ENCODE measurements at regions not wholly inside any gene's neighbourhood (a gene's known extent, or its start where the extent isn't known, plus 50 kb on each side); places are given as distances from the start of the nearest gene placed in this dataset.

GRCh38 chr2:136715146-136715545 is 50.2 kb upstream of the THSD7B start:
- Mint-ChIP-seq H3K27ac (ENCODE audit: unreplicated experiment) (no peak overlapping the region), H3K4me1 (ENCODE audit: unreplicated experiment) (no peaks in the 10 kb centered on the region), H3K9me3 (ENCODE audit: unreplicated experiment) (no peaks in the 10 kb centered on the region), H3K4me3 (ENCODE audit: unreplicated experiment) (no peak overlapping the region), H3K27me3 (ENCODE audit: unreplicated experiment) (no peaks in the 10 kb centered on the region), H3K36me3 (ENCODE audit: low read depth, unreplicated experiment) (no peaks in the 10 kb centered on the region)
- DNase-seq (ENCODE audit: low spot score) = no peak
- no peak for TF ChIP-seq CTCF (IDR thresholded peaks at IDR 0.05; ENCODE audit: unreplicated experiment)

- no peaks in the 10 kb centered on the region for H3K9me3 Mint-ChIP-seq (ENCODE audit: unreplicated experiment)
- DNase-seq (ENCODE audit: low spot score) = no peak
- no peak overlapping the region for H3K27ac Mint-ChIP-seq (ENCODE audit: unreplicated experiment)
- H3K36me3 Mint-ChIP-seq (ENCODE audit: low read depth, unreplicated experiment) = no peaks in the 10 kb centered on the region
- no peaks in the 10 kb centered on the region for H3K4me1 Mint-ChIP-seq (ENCODE audit: unreplicated experiment)
- H3K4me3 Mint-ChIP-seq (ENCODE audit: unreplicated experiment) = no peak overlapping the region
- no peaks in the 10 kb centered on the region for H3K27me3 Mint-ChIP-seq (ENCODE audit: unreplicated experiment)
- no peak for TF ChIP-seq CTCF (IDR thresholded peaks at IDR 0.05; ENCODE audit: unreplicated experiment)
These were observed 50.8 kb upstream of the THSD7B start for GRCh38 chr2:136714452-136714951.

- TF ChIP-seq CTCF (IDR thresholded peaks at IDR 0.05; ENCODE audit: unreplicated experiment) = no peak
- Mint-ChIP-seq H3K36me3 (ENCODE audit: low read depth, unreplicated experiment) (no peaks in the 10 kb centered on the region), H3K27me3 (ENCODE audit: unreplicated experiment) (no peaks in the 10 kb centered on the region), H3K9me3 (ENCODE audit: unreplicated experiment) (no peaks in the 10 kb centered on the region), H3K27ac (ENCODE audit: unreplicated experiment) (no peak overlapping the region), H3K4me1 (ENCODE audit: unreplicated experiment) (no peaks in the 10 kb centered on the region), H3K4me3 (ENCODE audit: unreplicated experiment) (no peak overlapping the region)
- DNase-seq (ENCODE audit: low spot score) = no peak
These were observed 51.6 kb upstream of the THSD7B start for GRCh38 chr2:136713739-136714138.

GRCh38 chr2:136705336-136705735 is 60.0 kb upstream of the THSD7B start:
- peaks cover 5% of the 10 kb centered on the region for H3K27me3 Mint-ChIP-seq (ENCODE audit: unreplicated experiment)
- no peak for TF ChIP-seq CTCF (IDR thresholded peaks at IDR 0.05; ENCODE audit: unreplicated experiment)
- H3K4me3 Mint-ChIP-seq (ENCODE audit: unreplicated experiment) = no peak overlapping the region
- no peak overlapping the region for H3K27ac Mint-ChIP-seq (ENCODE audit: unreplicated experiment)
- no peaks in the 10 kb centered on the region for H3K36me3 Mint-ChIP-seq (ENCODE audit: low read depth, unreplicated experiment)
- H3K4me1 Mint-ChIP-seq (ENCODE audit: unreplicated experiment) = no peaks in the 10 kb centered on the region
- H3K9me3 Mint-ChIP-seq (ENCODE audit: unreplicated experiment) = no peaks in the 10 kb centered on the region
- no peak for DNase-seq (ENCODE audit: low spot score)

- TF ChIP-seq CTCF (IDR thresholded peaks at IDR 0.05; ENCODE audit: unreplicated experiment) = no peak
- Mint-ChIP-seq H3K36me3 (ENCODE audit: low read depth, unreplicated experiment) (no peaks in the 10 kb centered on the region), H3K27ac (ENCODE audit: unreplicated experiment) (no peak overlapping the region), H3K4me3 (ENCODE audit: unreplicated experiment) (no peak overlapping the region), H3K4me1 (ENCODE audit: unreplicated experiment) (no peaks in the 10 kb centered on the region), H3K9me3 (ENCODE audit: unreplicated experiment) (no peaks in the 10 kb centered on the region), H3K27me3 (ENCODE audit: unreplicated experiment) (peaks cover 5% of the 10 kb centered on the region)
- no peak for DNase-seq (ENCODE audit: low spot score)
These were observed 62.1 kb upstream of the THSD7B start for GRCh38 chr2:136703214-136703613.

Data from endothelial cell (in vitro differentiated cells).